SK-N-SH (cell line): ENCODE measurements at regions not wholly inside any gene's neighbourhood (a gene's known extent, or its start where the extent isn't known, plus 50 kb on each side); places are given as distances from the start of the nearest gene placed in this dataset.
"Not testable (repeated sequence)": the region's sequence is repeated elsewhere in the genome, so short reads cannot be mapped to it uniquely, and the experiment has no call there.

ENCODE experiments used
- CTCF ChIA-PET: fragments of 300-600, 350-600 bp; formaldehyde crosslinking; extraction: SDS; loops from one replicate; lab custom pipeline; 2021; lab: Yijun Ruan, JAX
- POLR2A ChIA-PET: fragments of 350-600 bp; sonication (Branson Sonifier 250); formaldehyde crosslinking; extraction: SDS; loops from one replicate; lab custom pipeline; 2020; ENCODE audit warnings: antibody characterized with exemption, inconsistent platforms; lab: Yijun Ruan, JAX
- DNase-seq: peaks from one replicate; pipeline ENCODE4 v3.0.0; 2012
- H2AFZ ChIP-seq: fragments of 200-600 bp; sonication (generic); 2 replicates; pipeline ENCODE4 v1.8.1; 2016; ENCODE audit warnings: antibody characterized with exemption, mild to moderate bottlenecking, low read depth
- H3F3A ChIP-seq: fragments of 200-600 bp; sonication (generic); replicated peaks from 2 replicates; pipeline ENCODE3; 2016; ENCODE audit warnings: antibody characterized with exemption, mild to moderate bottlenecking; ENCODE audit not compliant: insufficient read depth
- H3K27ac ChIP-seq, 2 experiments: fragments of 200-500 bp in 1 of 2; fragments of 200-600 bp in 1 of 2; sonication (Bioruptor generic) in 1 of 2; sonication (generic), shearing (Covaris generic) in 1 of 2; 2 replicates each; pipeline versions ENCODE4 v1.5.1 to v1.6.1; 2014 to 2016; ENCODE audit warnings: low read depth in 2 of 2, inconsistent platforms in 1 of 2, low read length in 1 of 2, mild to moderate bottlenecking in 1 of 2, mixed read lengths in 1 of 2
- H3K27me3 ChIP-seq: fragments of 200-600 bp; sonication (generic), shearing (Covaris generic); 2 replicates; pipeline ENCODE4 v1.6.1; 2016; ENCODE audit warnings: mixed run types; ENCODE audit not compliant: insufficient read depth
- H3K36me3 ChIP-seq, 2 experiments: fragments of 200-500 bp in 1 of 2; fragments of 200-600 bp in 1 of 2; sonication (Bioruptor generic) in 1 of 2; sonication (generic) in 1 of 2; replicated peaks in 1 of 2; 2 replicates each; pipeline versions ENCODE3 to v1.5.1; 2014 to 2016; ENCODE audit warnings: low read length in 1 of 2, mild to moderate bottlenecking in 1 of 2; ENCODE audit not compliant: insufficient read depth in 2 of 2, control insufficient read depth in 1 of 2
- H3K4me1 ChIP-seq, 2 experiments: fragments of 200-500 bp in 1 of 2; fragments of 200-600 bp in 1 of 2; sonication (Bioruptor generic) in 1 of 2; sonication (generic), shearing (Covaris generic) in 1 of 2; 2 replicates each; pipeline versions ENCODE4 v1.5.1 to v1.6.1; 2014 to 2016; ENCODE audit warnings: low read depth in 1 of 2, low read length in 1 of 2, mixed run types in 1 of 2; ENCODE audit not compliant: insufficient read depth in 2 of 2, control insufficient read depth in 1 of 2
- H3K4me2 ChIP-seq: fragments of 200-600 bp; sonication (generic), shearing (Covaris generic); 2 replicates; pipeline ENCODE4 v1.6.1; 2017; ENCODE audit warnings: mixed run types
- H3K4me3 ChIP-seq, 2 experiments: fragments of 200-500 bp in 1 of 2; fragments of 200-600 bp in 1 of 2; sonication (Bioruptor generic) in 1 of 2; sonication (generic), shearing (Covaris generic) in 1 of 2; 2 replicates each; pipeline versions ENCODE4 v1.5.1 to v1.8.1; 2014 to 2016; ENCODE audit warnings: low read depth in 2 of 2, inconsistent platforms in 1 of 2, low read length in 1 of 2, mild to moderate bottlenecking in 1 of 2, mixed read lengths in 1 of 2, moderate library complexity in 1 of 2
- H3K79me2 ChIP-seq: fragments of 200-600 bp; sonication (generic); 2 replicates; pipeline ENCODE4 v1.8.1; 2017; ENCODE audit warnings: mild to moderate bottlenecking; ENCODE audit not compliant: insufficient read depth
- H3K9ac ChIP-seq: fragments of 200-600 bp; sonication (generic); 2 replicates; pipeline ENCODE4 v1.6.1; 2017; ENCODE audit warnings: mixed run types
- H3K9me2 ChIP-seq: fragments of 200-600 bp; sonication (generic); 2 replicates; pipeline ENCODE4 v1.6.1; 2017; ENCODE audit warnings: mixed run types
- H3K9me3 ChIP-seq: fragments of 200-600 bp; sonication (generic); 2 replicates; pipeline ENCODE4 v1.6.1; 2017; ENCODE audit warnings: mixed run types, mild to moderate bottlenecking, moderate library complexity
- H4K20me1 ChIP-seq: fragments of 200-600 bp; sonication (generic); 2 replicates; pipeline ENCODE4 v1.6.1; 2017; ENCODE audit warnings: mild to moderate bottlenecking, mixed run types; ENCODE audit not compliant: insufficient read depth
- CTCF ChIP-seq: fragments of 200-600 bp; sonication (generic); IDR thresholded peaks from 2 replicates; pipeline ENCODE4 v1.6.1; 2017; ENCODE audit warnings: antibody characterized with exemption, mild to moderate bottlenecking, moderate library complexity
- FOSL2 ChIP-seq: IDR thresholded peaks from 2 replicates; pipeline ENCODE4 v1.4.0; 2012; ENCODE audit warnings: low read depth, mild to moderate bottlenecking, moderate library complexity, borderline replicate concordance
- FOXJ3 ChIP-seq: sonication (generic); formaldehyde crosslinking; IDR thresholded peaks from 2 replicates; pipeline ENCODE4 v1.5.1; 2020; ENCODE audit warnings: mild to moderate bottlenecking, missing genetic modification reagents
- MEF2A ChIP-seq: IDR thresholded peaks from 2 replicates; pipeline ENCODE4 v1.4.0; 2012; ENCODE audit warnings: low read depth, borderline replicate concordance
- POLR2AphosphoS5 ChIP-seq: IDR thresholded peaks from 2 replicates; pipeline ENCODE4 v1.6.1; 2012; ENCODE audit warnings: low read depth, low read length
- REST ChIP-seq: IDR thresholded peaks from 2 replicates; pipeline ENCODE4 v1.6.1; 2012; ENCODE audit warnings: mild to moderate bottlenecking, low read depth, low read length, moderate library complexity
- RXRA ChIP-seq: IDR thresholded peaks from 2 replicates; pipeline ENCODE4 v1.4.0; 2012; ENCODE audit warnings: low read depth, mild to moderate bottlenecking, borderline replicate concordance
- SMC3 ChIP-seq: IDR thresholded peaks from 2 replicates; pipeline ENCODE4 v1.6.1; 2012; ENCODE audit warnings: low read depth, low read length, improper control_type of control experiment
- ZBTB33 ChIP-seq: IDR thresholded peaks from 2 replicates; pipeline ENCODE4 v1.4.0; 2012; ENCODE audit warnings: low read depth, borderline replicate concordance
- WGBS: methylation state at CpG from one replicate; pipeline ENCODE4 v1.1.6; 2017; ENCODE audit warnings: low lambda C conversion rate; 5-methylcytosine and 5-hydroxymethylcytosine counted together

GRCh38 chr9:135360617-135361016 is 119.0 kb upstream of the PPP1R26 start:
- Histone ChIP-seq H3K27ac (no peak overlapping the region), H3K9me2 (no peaks in the 10 kb centered on the region), H3K9me3 (no peaks in the 10 kb centered on the region), H2AFZ (no peak overlapping the region)
- DNase-seq, result no peak
- TF ChIP-seq RXRA, result no peak
- TF ChIP-seq FOSL2, result no peak
- TF ChIP-seq REST, result no peak
- TF ChIP-seq FOXJ3 (CRISPR knock-in tag), result no peak
- no peak for TF ChIP-seq SMC3
- no peak for TF ChIP-seq MEF2A
- TF ChIP-seq POLR2AphosphoS5, result no peak
- TF ChIP-seq CTCF, result no peak
- TF ChIP-seq ZBTB33, result no peak
- TF ChIP-seq, all 33 proteins: peak for 0
- ChIA-PET CTCF (interaction anchor here (2.5 kb wide), 1 partner anchor 52 kb away, joined by 12 read pairs; no protein-coding TSS in a partner anchor), POLR2A (no interaction called here)
- no peak overlapping the region for H3K9ac ChIP-seq
- peaks cover 0 to 9% of the 10 kb centered on the region in 2 experiments; a peak in 1 of 4 replicates for H3K4me1 ChIP-seq
- no peaks in the 10 kb centered on the region for H3F3A ChIP-seq
- no peaks in the 10 kb centered on the region for H3K79me2 ChIP-seq
- 51% methylated on average over 5 of the region's 7 CpGs for whole genome bisulfite sequencing
- no peak overlapping the region for H3K4me3 ChIP-seq
- H3K27me3 ChIP-seq, result no peaks in the 10 kb centered on the region
- no peaks in the 10 kb centered on the region for H3K36me3 ChIP-seq
- H3K4me2 ChIP-seq, result no peak overlapping the region
- no peaks in the 10 kb centered on the region for H4K20me1 ChIP-seq

GRCh38 chr9:135361668-135362067 is 117.9 kb upstream of the PPP1R26 start:
- H3K9ac ChIP-seq, result not testable (repeated sequence)
- CTCF ChIA-PET, result interaction anchor here (2.5 kb wide), 1 partner anchor 51 kb away, joined by 12 read pairs; no protein-coding TSS in a partner anchor

More at GRCh38 chr9:135361668-135362067, 117.9 kb upstream of the PPP1R26 start:
- H3K4me1 ChIP-seq, H2AFZ ChIP-seq, POLR2A ChIA-PET, DNase-seq, H3F3A ChIP-seq, H4K20me1 ChIP-seq, H3K36me3 ChIP-seq, H3K79me2 ChIP-seq, H3K4me3 ChIP-seq, H3K27ac ChIP-seq, H3K9me3 ChIP-seq, H3K9me2 ChIP-seq, H3K27me3 ChIP-seq, H3K4me2 ChIP-seq: not testable (repeated sequence)
